HG02852 (cell line): ENCODE measurements at regions not wholly inside any gene's neighbourhood (a gene's known extent, or its start where the extent isn't known, plus 50 kb on each side); places are given as distances from the start of the nearest gene placed in this dataset.
"Not testable (repeated sequence)": the region's sequence is repeated elsewhere in the genome, so short reads cannot be mapped to it uniquely, and the experiment has no call there.

ENCODE experiments used
- ATAC-seq: cut with Tn5 transposase; IDR thresholded peaks from one replicate; pipeline ENCODE4 v1.9.1; 2021; ENCODE audit warnings: mild to moderate bottlenecking, moderate library complexity; ENCODE audit not compliant: unreplicated experiment

DNA sequence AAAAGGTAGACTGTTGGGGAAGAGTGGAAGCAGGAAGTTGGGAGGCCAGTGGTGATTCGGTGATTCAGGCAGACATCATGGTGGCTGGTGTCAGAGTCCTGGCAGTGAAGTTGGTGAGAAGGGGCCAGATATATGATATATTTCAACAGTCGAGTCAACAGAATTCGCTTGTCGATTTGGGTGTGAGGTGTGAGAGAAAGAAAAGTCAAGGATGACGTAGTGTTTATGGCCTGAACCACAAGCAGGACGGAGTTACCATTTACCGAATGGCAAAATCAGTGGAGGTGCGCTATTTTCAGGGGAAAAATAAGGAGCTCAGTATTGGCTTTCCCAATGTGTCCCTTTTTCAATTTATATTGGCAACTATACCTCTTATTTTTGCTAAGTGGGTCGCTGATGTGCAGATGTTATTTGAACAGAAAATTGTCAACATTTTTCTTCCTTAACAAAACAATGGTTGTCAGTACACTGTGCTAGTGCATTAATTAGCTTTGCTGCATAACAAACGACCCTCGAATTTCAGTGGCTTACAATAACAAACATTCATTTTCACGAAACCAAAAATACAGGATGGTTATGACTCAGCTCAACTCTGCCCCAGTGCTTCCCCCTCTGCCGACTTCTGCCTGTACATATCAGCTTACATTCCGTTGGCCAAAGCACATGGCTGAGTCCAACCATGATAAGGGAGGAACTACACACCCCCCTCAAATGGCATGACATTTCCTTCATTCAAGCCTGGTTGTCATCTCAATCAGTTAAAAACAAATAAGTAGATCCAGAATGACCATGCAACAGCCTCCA is 255.0 kb upstream of the ZFP64 start:
- no peak for ATAC-seq

DNA sequence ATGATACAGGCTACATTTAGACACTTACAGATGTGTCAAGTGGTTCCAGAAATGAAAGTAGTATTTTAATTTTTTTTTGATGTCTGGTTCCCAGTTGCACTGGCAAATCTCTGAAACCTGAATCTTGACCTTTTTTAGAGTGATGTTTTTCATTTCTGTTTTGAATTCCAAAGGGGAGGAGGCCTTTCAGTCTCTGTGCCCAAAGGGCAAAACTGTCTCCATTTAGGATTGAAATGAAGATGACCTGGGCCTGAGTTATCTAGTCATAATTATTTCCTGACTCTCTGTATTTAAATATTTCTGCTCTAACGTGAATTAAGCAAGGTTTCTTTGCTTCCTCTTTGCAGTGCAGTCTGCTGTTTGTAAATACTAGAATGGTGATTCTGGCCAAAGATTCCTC is 252.9 kb upstream of the ZFP64 start:
- ATAC-seq = no peak

DNA sequence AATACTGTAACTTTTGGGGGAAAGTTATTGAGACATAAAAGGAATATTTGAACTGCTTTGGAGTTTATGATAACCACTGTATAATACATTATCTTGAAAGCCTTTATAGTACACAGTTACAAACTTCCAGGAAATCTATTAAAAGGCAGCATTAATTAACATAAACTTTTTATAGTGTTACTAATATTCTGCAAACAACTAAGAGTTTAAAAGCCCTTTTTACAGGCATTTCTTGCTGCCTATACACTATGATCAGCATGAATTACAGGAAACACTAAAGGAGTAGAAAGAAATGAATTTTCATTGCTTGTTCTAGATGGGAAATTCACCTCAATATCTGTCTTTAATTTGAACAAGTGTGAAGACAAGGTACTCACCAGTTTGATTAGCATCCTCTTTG is 252.3 kb upstream of the ZFP64 start:
- no peak for ATAC-seq

DNA sequence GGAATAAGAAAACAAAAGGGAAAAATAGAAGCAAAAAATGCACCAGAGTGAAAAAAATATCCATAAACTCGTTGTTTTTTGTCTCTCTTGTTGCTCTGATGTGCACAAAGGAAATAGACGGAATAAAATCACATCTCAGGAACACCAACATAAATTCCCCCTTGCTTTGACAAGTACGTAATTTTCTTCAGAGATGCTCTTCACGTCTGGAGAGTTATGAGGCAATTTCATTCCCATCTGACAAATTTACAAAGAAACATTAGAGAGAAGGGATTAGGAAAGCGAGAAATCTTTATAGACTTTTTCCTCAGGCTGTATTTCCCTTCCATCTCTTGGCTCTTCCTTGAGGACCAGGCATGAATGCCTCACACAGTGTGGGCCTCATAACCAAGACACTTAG is 250.1 kb upstream of the ZFP64 start:
- no peak for ATAC-seq

DNA sequence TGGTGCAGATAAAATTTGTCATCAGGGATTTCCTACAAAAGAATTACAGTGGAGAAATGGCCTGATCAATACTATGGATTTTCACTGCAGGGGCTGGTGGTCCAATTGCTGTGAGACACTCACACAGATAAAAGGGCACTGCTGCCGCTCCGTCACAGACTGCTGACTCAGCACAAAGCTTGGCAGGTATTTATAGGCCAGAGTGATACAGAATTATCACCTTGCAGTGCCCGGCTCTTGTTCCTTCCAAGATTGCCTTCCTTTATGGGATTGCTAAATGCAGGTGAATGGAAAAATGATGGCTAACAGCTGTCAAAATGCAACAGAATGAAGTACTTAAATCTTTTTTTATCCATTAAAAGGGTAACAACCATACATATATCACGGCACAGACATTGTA is 247.8 kb upstream of the ZFP64 start:
- no peak for ATAC-seq

DNA sequence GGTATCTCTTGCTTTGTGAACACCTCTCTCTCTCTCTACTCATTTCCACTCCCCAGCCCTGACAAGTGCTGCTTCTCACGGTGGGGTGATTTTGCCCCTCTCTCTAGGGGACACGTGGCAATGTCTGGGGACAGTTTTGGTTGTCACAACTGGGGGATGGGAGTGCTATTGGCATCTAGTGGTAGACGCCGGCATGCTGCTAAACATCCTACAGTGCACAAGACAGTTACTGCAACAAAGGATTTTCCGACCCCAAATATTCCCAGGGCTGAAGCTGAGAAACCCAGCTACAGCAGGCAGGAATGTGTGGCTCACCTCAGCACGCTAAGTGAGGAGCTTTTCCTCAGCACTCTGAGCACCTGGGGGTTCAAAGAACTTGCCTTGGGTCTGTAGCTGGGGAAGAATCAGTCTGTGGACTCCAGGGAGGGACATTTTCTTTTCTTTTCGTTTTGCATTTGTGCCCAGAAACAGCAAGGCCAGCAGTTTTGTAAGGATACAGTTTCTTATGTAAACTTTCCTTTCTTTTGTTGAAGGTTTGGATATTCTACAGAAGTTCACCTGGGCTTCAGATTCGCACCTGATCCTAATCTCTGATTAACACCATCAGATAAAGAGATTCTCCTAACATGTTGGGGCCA is 246.9 kb upstream of the ZFP64 start:
- ATAC-seq = no peak

DNA sequence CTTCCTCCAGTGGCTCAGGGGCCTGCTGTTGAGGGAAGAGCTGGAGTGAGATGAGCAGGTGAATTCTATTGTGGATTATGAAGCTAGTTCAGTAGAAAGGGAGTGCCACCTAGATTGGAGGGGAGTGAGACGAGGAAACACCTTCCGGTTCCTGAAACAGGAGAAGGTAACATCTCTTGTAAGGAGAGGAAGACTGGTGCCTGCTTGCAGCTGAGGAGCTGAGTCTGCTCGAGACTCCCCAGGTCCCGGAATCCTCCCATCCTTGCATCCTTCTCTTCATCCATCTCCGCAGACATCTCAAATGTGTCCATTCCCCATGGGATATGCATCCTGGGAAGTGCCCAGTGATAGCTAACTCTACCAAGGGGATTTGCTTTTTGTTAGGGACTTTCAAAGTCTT is 242.9 kb upstream of the ZFP64 start:
- no peak for ATAC-seq

DNA sequence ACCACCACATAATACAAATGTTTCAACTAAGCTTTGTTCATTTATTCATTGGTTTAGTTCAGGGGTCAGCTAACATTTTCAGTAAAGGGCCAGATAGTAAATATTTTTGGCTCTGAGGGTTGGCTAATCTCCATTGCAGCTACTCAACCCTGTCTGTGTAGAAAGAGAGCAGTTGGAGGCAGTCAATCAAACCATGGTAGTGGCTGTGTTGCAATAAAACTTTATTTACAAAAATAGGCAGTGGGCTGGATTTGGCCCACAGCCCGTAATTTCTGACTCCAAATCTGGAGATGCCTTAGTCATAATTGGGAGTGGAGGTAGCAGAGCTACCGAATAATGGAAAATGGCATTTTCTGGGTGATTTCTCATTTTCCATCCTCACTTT is 242.5 kb upstream of the ZFP64 start:
- ATAC-seq = no peak

DNA sequence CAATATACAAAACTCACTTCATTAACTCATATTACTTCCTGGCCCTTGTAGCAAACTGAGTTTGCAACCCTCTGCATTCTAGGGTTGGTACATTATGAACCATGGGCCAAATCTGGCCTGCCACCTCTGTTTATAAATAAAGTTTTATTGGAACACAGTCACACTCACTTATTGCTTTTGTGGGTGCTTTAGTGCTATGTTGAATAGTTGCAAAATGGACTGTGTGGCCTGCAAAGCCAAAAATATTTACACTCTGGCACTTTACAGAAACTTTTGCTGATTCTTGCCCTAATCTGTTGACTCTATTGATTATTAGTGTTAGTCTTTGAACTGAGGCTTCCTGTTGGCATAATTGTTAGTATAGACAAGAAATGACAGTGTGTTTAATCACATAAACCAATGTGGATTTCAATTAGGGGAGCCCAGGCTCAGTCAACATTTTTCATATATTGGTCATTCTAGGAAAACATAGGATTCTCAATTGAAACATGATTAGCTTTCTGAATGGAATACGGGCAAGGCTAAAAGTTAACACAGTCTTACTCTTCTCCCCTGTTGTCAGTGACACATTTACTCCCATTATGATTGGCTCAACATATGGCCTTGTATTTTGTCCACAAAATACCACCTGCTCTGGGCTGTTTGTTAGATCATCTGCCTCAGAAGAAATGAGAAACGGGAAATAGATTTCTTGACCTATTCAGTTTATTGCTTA is 241.9 kb upstream of the ZFP64 start:
- ATAC-seq = no peak

DNA sequence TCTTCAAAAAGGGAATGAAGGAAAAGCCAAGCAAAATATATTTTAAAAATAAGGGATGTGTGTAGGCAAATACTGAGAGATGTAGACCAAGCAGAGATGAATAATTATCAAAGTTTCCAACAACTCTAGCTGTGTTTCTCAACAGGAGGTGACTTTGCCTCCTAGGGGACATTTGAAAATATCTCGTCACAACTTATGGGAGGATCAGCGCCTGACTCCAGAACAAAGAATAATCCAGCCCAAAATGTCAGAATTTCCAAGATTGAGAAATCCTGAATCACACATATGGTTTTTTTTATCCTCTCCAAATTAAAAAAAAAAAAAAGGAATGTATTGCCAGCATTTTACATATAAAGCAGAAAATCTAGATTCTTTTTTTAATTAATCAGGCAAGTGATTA is 241.2 kb upstream of the ZFP64 start:
- no peak for ATAC-seq

DNA sequence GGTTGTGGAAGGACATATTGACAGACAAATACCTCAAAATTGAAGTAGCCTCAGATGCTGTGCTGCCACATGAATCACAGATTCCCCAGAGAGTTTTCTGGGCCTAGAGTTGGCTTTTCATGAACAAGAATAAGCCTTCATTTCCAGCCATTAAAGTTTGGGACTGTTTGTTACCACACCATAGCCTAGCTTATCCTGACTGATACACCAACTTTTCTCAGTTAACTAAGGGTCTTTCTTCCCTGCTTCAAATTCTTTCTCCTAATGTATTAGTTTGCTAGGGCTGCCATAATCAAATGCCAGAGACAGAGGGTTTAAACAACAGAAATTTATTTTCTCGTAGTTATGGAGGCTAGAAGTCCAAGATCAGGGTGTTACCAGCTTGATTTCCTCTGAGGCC is 237.4 kb upstream of the ZFP64 start:
- ATAC-seq = no peak

DNA sequence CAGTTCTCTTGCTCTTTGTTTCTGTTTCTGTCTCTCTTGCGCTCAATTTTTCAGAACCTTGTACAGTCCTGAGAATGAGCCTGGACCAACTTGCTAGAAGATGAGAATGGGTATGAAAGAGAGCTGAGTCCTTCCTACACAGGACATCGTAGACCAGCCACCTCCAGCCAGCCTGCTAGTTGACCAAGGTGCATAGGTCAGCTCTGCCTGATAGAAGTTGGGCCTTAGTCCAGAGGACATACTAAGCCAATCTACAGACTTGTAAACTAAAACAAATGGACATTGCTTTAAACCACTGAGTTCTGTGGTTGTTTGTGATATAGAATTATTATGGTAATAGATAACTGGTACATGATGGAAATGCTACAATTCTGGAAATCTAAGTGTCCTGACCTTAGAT is 236.4 kb upstream of the ZFP64 start:
- ATAC-seq = no peak

DNA sequence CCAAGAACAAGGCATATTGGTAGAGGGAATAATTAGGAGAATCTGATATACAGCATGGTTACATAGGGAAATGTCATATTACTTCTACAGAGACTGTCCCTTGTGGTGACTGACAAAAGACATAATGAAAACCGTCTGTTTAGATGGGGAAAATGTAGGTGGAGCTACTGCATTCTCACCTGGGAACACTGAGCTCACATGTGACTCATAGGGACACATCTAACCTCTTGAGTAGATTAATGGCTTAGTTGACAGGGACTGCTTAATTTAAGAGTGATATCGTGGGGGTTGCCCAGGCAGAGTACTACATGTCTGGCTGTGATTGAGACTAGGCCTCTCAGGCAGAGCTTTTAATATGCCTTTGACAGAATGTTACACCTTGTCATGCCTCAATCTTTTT is 235.3 kb upstream of the ZFP64 start:
- no peak for ATAC-seq

DNA sequence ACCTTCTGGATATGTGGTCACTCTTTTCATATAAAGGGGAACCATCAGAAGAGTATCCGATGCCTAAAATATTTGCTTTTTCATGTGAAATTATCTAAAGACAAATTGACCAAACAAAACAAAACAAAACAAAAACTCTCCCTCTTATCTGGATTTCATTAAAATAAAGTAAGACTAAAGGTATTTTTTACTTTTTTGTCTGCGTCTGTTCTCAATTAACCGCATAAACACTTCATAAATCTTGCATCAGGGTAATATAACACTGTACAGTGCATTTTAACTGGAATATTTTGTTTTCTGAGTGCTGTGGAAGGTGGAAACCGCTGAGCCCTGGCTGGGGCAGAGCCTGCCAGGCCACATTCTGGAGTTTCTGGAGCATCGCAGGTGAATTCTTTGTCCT is 234.1 kb upstream of the ZFP64 start:
- ATAC-seq = no peak

DNA sequence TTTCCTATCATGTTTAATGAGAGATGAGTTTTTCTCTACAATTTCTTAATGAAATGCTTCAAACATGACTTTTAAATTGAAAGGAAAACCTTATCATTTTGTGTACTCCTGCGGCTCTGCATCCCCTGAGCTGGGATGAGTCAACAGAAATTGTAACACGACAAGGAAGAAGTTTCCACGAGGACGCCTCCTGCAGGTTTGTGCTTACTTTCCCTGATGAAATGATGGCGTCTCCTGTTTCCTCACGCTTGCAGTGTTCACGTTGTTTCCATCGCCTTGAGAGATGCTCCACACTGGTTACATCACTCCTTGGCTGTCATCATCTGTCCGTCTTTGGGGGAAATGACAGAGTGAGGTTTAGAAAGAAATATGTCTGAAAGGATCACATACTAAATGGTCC is 233.7 kb upstream of the ZFP64 start:
- ATAC-seq = no peak

DNA sequence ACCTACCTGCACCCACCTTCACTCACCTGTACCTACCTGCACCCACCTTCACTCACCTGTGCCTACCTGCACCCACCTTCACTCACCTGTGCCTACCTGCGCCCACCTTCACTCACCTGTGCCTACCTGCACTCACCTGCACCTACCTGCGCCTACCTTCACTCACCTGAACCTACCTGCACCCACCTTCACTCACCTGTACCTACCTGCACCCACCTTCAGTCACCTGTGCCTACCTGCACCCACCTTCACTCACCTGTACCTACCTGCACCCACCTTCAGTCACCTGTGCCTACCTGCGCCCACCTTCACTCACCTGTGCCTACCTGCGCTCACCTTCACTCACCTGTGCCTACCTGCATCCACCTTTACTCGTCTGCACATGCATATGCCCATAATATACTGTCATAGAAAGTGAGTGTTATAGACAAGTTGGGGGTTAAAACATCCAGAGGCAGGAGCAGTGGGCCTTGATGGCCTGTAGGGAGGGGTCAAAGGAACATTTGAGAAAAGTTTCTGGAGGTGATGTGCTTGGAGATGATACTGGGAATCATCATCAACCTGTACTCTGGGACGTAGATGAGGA is 232.9 kb upstream of the ZFP64 start:
- ATAC-seq = not testable (repeated sequence)

DNA sequence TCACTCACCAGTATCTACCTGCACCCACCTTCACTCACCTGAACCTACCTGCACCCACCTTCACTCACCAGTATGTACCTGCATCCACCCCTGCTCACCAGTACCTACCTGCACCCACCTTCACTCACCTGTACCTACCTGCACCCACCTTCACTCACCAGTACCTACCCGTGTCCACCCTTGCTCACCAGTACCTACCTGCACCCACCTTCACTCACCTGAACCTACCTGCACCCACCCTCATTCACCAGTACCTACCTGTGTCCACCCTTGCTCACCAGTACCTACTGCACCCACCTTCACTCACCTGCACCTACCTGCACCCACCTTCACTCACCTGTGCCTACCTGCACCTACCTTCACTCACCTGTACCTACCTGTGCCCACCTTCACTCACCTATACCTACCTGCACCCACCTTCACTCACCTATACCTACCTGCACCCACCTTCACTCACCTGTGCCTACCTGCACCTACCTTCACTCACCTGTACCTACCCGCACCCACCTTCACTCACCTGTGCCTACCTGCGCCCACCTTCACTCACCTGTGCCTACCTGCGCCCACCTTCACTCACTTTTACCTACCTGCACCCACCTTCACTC is 232.1 kb upstream of the ZFP64 start:
- ATAC-seq = not testable (repeated sequence)

DNA sequence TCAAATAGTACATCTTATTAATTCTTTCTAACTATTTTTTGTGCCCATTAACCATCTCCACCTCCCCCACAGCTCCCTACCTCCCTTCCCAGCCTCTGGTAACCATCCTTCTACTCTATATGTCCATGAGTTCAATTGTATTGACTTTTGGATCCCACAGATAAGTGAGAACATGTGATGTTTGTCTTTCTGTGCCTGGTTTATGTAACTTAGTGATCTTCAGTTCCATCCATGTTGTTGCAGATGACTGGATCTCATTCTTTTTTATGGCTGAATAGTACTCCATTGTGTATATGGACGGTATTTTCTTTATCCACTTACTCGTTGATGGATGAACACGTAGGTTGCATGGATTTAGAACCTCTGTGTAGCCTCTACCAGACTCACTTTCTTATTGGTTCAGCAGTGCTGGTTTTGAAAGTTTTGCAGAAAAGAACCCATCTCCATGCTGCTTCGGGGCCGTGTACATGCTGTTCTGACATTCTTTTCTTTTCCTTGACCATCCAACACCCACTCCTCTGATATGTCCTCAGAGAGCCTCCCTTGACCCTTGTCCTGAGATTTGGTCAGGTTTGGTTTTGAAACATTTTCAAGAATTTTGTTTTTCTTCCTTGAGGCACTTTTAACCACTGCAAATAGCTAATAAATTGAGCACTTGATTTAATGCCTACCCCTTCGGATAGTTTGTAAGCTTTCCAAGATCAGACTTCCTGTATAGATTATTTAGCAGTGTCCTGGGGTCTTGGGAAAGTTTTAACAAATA is 231.2 kb upstream of the ZFP64 start:
- ATAC-seq = no peak

DNA sequence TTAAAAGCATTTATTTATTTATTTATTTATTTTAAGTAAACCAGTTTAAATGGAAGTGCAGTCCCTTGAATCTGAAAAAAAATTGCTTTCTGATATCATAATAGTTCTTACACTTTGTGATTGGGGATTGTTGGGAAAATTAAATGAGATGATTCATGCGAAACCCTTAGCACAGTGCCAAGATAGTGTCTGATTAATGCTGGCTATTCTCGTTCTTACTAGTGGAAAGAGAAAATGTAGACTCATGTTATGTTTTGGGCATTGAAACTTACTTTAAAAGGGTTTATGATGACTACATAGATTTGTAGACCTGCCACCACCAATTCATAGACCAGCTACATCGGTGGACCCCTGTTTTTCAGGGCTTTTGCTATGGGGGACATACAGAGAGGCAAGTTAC is 229.2 kb upstream of the ZFP64 start:
- ATAC-seq = no peak

DNA sequence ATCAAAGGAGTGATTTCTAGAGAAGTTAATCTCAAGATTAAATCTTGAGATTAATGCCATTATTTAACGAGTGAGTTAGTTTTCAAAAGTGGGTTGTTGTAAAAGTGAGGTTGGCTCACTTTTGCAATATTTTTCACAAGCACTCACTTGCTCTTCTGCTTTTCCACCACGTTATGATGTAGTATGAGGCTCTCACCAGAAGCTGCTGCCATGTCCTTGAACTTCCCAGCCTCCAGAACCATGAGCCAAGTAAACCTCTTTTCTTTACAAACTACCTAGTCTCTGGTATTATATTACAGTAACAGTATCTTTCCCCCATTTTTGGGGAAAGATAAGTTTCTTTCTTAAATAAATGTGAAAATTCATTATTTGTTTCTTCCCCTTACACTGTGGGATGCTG is 227.6 kb upstream of the ZFP64 start:
- no peak for ATAC-seq

DNA sequence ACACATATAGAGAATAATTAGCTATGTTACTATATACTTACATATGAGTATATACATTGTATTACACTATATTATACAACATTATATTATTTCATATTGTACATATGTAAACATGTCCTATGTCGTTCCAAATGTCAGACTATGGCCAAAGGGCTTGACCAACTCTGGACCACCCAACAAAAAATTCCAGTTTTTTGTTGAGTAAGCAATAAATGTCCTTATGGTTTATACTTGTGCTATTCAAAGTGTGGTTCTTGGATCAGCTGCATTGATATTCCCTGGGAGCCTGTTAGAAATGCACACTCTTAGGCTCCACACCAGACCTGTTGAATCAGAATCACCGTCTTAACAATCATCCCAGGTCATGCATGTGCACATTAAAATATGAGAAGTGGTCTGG is 225.4 kb upstream of the ZFP64 start:
- ATAC-seq = no peak
